CD4-positive, alpha-beta T cell treated with Interleukin-17A for 4 hours (primary cell): ENCODE measurements at regions not wholly inside any gene's neighbourhood (a gene's known extent, or its start where the extent isn't known, plus 50 kb on each side); places are given as distances from the start of the nearest gene placed in this dataset.

Experiments
- DNase-seq: peaks from one replicate; pipeline ENCODE4 v3.0.0-alpha.2; 2020; ENCODE audit warnings: mixed read lengths

- no peak for DNase-seq
Observed at GRCh38 chr14:101336183-101336582, 225.1 kb upstream of the DIO3 start.

DNA sequence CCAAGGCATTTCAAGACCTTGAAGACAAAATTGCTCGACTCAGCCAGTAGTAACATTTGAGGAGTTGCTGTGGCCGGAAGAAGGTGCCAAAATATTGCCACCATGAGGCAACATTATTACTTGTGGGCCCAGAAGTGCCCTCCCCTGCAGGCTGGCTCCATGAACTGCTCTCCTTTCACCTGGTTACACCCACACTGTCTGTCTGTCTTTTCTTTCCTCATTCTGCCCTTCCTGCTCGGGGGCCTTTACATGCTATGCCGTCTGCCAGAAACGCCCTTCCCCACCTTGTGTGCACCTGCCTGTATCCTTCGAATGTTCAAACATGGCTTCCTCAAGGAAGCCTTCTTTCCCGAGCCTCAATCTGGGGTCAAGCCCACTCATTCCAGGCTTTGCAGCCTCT is 224.2 kb upstream of the DIO3 start:
- no peak for DNase-seq

DNA sequence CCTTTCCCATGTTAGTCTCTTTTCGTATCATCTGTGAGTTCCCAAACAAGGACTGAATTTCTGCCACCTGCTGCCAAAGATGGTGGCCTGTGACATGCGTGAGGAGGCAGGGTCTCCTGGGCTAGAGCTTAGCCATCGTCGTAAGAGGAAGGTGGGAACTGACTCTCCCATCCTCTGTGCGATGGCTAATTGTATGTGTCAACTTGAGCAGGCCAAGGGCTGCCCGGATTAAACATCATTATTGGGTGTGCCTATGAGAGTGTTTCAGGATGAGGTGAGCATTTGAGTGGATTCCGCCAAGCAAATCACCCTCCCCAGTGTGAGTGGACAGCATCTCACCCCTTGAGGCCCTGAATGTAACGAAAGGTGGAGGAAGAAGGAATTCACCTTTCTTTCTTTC is 220.7 kb upstream of the DIO3 start:
- no peak for DNase-seq

GRCh38 chr14:101347893-101348777 is 213.2 kb upstream of the DIO3 start:
- DNase-seq = no peak

- DNase-seq = no peak
Observed at GRCh38 chr14:101349108-101349507, 212.2 kb upstream of the DIO3 start.

GRCh38 chr14:101350021-101350420 is 211.3 kb upstream of the DIO3 start:
- no peak for DNase-seq

GRCh38 chr14:101350691-101351090 is 210.6 kb upstream of the DIO3 start:
- no peak for DNase-seq

GRCh38 chr14:101351146-101351545 is 210.1 kb upstream of the DIO3 start:
- no peak for DNase-seq

DNA sequence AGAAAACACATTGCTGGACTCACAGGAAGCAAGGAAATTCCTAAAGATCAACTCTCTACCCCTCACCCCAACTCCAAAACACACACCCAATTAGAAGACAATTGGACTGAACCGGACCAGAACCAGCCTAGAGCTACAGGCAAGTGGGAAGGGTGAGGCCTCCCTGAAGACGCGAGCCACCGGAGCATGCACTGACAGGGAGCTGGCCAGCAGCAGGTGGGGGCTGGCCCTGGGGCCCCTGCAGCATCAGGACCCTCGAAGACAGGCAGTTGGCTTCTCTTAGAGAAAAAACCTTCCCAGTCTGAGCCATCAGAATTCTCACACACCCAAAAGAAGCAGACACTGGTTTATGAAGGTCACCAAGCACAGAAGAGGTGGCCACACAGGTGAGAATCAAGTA is 209.5 kb upstream of the DIO3 start:
- no peak for DNase-seq

DNA sequence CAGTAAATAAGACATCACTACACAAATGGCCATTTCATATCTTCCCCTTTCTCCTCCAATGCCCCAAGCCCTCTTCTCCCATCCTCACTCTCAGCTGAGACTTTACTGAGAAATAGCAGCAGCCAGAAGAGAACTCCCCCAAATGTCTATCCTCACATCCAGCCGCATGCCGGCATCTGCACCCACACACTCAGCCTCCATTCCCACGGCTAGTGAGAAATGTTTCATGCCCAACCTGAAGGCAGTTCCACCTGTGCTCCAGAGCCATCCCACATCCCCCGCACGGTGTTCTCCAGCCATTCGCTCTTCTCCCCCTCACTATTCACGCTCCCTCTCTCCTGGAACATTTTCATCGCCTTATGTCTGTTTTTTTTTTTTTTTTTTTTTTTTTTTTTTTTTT is 208.7 kb upstream of the DIO3 start:
- no peak for DNase-seq

GRCh38 chr14:101353422-101353821 is 207.9 kb upstream of the DIO3 start:
- DNase-seq = no peak

- DNase-seq = no peak
Observed at GRCh38 chr14:101354726-101355125, 206.6 kb upstream of the DIO3 start.

DNA sequence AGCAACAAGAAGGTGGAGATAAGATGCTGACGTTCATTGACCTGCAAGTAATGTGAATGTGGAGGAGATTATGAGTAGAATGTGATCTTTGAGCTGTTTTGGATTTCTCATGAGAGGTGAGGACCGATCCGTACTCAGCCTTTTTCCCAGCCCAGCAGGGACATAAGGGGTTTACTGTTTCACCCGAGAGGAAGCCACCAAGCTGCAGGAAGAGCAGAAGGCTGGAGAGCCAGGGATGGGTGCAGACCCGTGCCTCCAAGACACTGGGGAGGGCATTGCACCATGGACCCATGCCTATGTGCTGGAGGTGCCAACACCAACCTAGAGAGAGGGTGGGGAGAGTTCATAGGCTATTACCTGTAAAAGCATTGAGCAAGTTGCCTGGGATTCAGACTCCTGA is 206.0 kb upstream of the DIO3 start:
- DNase-seq = no peak

- DNase-seq = no peak
Observed at GRCh38 chr14:101357038-101357437, 204.3 kb upstream of the DIO3 start.

- no peak for DNase-seq
Observed at GRCh38 chr14:101357559-101358319, 203.6 kb upstream of the DIO3 start.

DNA sequence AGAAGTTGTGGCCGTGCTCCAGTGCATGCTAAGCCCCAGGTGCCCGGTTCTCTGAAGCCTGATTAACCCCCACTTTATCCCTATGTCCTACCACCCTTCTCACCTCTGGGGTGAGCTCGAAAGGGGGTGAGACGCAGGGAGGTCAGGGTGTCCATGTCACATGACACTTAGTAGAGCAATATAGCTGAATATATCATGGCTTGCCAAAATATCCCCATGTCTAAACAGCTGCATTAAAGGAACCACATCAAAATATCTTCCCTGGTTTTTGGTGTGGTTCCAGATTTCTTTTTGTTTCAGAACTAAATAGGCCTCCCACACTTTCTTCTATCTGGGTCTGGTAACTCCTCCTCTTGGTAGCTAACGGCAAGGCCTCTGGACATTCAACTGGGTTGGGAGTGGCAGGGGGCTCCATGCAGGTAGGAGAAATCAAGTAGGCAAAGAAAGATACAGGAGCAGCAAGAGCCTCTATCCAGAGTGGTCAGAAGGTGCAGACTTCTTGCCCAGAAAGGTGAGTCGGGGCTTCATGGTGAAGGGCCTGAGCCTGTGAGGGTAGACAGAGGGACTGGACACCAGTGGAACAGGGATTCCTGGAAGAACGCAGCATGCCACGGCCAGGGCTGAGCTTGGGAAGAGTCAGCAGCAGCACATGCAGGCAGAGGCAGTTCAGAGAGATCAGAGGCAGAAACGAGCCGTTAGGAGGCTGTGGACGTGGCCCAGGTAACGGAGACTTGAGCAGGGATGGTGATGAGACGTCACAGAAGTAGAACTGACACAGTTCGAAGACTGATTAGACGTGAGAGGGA is 202.8 kb upstream of the DIO3 start:
- no peak for DNase-seq

GRCh38 chr14:101359221-101360053 is 201.9 kb upstream of the DIO3 start:
- DNase-seq = no peak

DNA sequence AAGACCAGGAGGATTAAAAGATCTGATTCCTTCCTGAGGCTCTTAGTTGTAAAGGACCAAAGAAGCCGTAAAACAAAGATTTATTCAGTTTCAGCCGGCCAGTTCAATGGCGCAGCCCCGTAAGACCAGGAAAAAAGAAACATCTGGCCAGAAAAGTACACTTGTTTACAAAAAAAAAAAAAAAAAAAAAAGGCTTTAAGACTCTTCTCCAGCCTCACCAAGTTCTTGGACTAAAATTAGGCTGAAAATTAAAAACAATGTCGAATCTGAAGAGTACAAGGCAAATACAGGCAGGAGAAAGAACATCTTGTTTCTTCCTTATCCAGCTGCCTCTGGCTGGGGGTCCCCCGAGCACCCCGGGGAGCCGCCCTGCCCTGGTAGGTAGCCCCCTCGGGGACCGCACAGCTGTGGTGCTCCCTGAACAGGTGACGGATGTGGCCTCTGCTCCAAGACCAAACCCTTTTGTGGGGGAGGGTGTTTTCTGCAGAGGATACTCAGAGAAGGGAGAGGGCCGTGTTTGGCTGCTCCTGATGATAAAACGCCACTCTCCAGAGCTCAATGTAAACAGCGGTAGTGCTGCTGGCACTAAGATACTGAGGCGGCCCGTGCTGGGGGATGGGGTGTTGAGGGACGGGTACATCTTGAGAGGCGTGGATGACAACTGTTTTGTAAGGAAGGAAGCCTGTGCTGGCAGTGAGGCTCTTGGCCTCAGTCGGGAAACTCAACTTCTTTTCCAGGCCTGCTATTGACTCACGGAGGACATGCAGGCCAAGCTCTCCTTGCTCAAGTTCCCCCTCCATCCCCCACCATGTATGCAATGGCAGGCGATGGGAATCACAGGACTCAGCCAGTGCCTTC is 201.0 kb upstream of the DIO3 start:
- no peak for DNase-seq

DNA sequence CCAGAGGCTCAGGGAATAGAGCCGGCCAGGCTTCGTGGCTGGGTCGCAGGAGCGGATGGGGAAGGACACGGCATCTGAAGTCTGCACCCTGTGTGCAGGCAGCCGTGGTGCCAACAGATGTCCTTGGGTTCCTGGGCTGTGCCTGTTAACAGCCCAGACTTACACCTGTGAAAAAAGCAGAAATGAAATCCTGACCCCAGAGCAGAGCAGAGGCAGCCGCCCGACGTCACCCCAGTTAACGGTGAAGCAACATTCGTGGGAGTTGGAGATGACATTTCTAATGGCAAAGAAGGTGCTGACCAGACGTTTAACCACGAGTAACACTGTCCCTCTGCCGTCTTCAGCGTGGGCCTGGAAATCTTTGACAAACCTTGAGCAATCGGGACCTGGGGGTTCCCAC is 200.3 kb upstream of the DIO3 start:
- no peak for DNase-seq

GRCh38 chr14:101361451-101362433 is 199.6 kb upstream of the DIO3 start:
- no peak for DNase-seq
